ENCODE measurements at regions not wholly inside any gene's neighbourhood (a gene's known extent, or its start where the extent isn't known, plus 50 kb on each side); places are given as distances from the start of the nearest gene placed in this dataset.

- TF ChIP-seq CREB1 (IDR thresholded peaks at IDR 0.05; ENCODE audit: low read depth): no peak
- TF ChIP-seq TEAD4 (IDR thresholded peaks at IDR 0.05): no peak
- no peak for TF ChIP-seq YY1 (IDR thresholded peaks at IDR 0.05; ENCODE audit: low read depth)
- TF ChIP-seq EP300 (IDR thresholded peaks at IDR 0.05; ENCODE audit: borderline replicate concordance): no peak
- TF ChIP-seq ZBTB7A (IDR thresholded peaks at IDR 0.05; ENCODE audit: low read depth): no peak
- TF ChIP-seq MAX (IDR thresholded peaks at IDR 0.05): no peak
These were observed 409.4 kb downstream of the MED10 start for GRCh38 chr5:5968981-5969380.
